Mammary epithelial cell (primary cell): ENCODE measurements at regions not wholly inside any gene's neighbourhood (a gene's known extent, or its start where the extent isn't known, plus 50 kb on each side); places are given as distances from the start of the nearest gene placed in this dataset.

ENCODE experiments used
- EZH2 ChIP-seq: IDR thresholded peaks from 2 replicates; pipeline ENCODE4 v1.6.1; 2012; ENCODE audit warnings: low read length, inconsistent platforms, borderline replicate concordance
- TF ChIP-seq, protein P1 (sequence below), 2 donors: IDR thresholded peaks in 1 of 2; conservative IDR thresholded peaks in 1 of 2; 2 replicates each; pipeline ENCODE4 v1.5.1; 2011 to 2012; ENCODE audit warnings: inconsistent platforms in 2 of 2, low read length in 2 of 2, mild to moderate bottlenecking in 2 of 2, control low read depth in 1 of 2, low read depth in 1 of 2; ENCODE audit not compliant: insufficient read depth in 1 of 2; ENCODE audit errors: extremely low read depth in 1 of 2

DNA sequence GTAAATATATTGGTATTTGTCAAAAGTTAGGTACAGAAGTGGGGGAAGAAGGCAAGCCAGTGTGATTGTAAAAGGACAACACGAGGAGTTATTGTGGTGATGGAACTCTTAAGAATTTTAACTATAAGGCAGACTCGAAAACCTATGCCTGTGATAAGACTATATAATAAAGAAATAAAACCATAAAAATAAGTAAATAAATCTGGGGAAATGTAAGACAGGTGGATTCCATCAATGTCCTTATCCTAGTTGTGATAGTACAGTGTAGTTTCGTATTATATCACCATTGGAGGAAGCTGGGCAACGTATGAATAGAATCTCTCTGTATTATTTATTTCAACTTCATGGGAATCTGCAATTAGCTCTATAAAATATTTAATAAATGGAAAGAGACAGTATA lies 395.7 kb downstream of the CDC14C start:
- TF ChIP-seq, protein P1, sequence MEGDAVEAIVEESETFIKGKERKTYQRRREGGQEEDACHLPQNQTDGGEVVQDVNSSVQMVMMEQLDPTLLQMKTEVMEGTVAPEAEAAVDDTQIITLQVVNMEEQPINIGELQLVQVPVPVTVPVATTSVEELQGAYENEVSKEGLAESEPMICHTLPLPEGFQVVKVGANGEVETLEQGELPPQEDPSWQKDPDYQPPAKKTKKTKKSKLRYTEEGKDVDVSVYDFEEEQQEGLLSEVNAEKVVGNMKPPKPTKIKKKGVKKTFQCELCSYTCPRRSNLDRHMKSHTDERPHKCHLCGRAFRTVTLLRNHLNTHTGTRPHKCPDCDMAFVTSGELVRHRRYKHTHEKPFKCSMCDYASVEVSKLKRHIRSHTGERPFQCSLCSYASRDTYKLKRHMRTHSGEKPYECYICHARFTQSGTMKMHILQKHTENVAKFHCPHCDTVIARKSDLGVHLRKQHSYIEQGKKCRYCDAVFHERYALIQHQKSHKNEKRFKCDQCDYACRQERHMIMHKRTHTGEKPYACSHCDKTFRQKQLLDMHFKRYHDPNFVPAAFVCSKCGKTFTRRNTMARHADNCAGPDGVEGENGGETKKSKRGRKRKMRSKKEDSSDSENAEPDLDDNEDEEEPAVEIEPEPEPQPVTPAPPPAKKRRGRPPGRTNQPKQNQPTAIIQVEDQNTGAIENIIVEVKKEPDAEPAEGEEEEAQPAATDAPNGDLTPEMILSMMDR (conservative IDR thresholded peaks at IDR 0.05 in 1 of 2, IDR thresholded peaks at IDR 0.05 in 1 of 2; ENCODE audit: extremely low read depth in 1 of 2, insufficient read depth in 1 of 2, low read depth in 1 of 2, low read length in 2 of 2), result no peak
- TF ChIP-seq EZH2, result no peak
